Fibroblast of lung (primary cell): ENCODE measurements at regions not wholly inside any gene's neighbourhood (a gene's known extent, or its start where the extent isn't known, plus 50 kb on each side); places are given as distances from the start of the nearest gene placed in this dataset.

Source experiments
- DNase-seq, 2 donors: peaks; one replicate each; pipeline versions ENCODE4 v3.0.0 to v3.0.0-alpha.2; 2010; ENCODE audit warnings: low read depth in 2 of 2
- H2AFZ ChIP-seq: 2 replicates; pipeline ENCODE4 v1.5.1; 2012; ENCODE audit warnings: low read length, control low read depth, inconsistent platforms
- H3K27ac ChIP-seq: 2 replicates; pipeline ENCODE4 v1.5.1; 2011; ENCODE audit warnings: low read length, control low read depth; ENCODE audit not compliant: insufficient read depth
- H3K27me3 ChIP-seq: 2 replicates; pipeline ENCODE4 v1.5.1; 2011; ENCODE audit warnings: mild to moderate bottlenecking, low read length; ENCODE audit not compliant: control insufficient read depth, insufficient read depth
- H3K36me3 ChIP-seq: 2 replicates; pipeline ENCODE4 v1.5.1; 2011; ENCODE audit warnings: low read length; ENCODE audit not compliant: control insufficient read depth, insufficient read depth
- H3K4me1 ChIP-seq: 2 replicates; pipeline ENCODE4 v1.5.1; 2011; ENCODE audit warnings: low read length; ENCODE audit not compliant: control insufficient read depth, insufficient read depth; ENCODE audit errors: extremely low read depth
- H3K4me2 ChIP-seq: 2 replicates; pipeline ENCODE4 v1.5.1; 2011; ENCODE audit warnings: low read length, control low read depth; ENCODE audit not compliant: insufficient read depth; ENCODE audit errors: extremely low read depth
- H3K4me3 ChIP-seq, 4 experiments: fragments of 200-600 bp in 1 of 4; sonication (generic) in 1 of 4; replicated peaks in 1 of 4; 2 replicates each; pipeline ENCODE4 v1.5.1; 2011 to 2016; ENCODE audit warnings: low read length in 4 of 4, low read depth in 3 of 4, mild to moderate bottlenecking in 3 of 4, control low read depth in 2 of 4, inconsistent platforms in 1 of 4, mixed read lengths in 1 of 4; ENCODE audit not compliant: insufficient read depth in 1 of 4; ENCODE audit errors: control extremely low read depth in 1 of 4
- H3K79me2 ChIP-seq: 2 replicates; pipeline ENCODE4 v1.5.1; 2012; ENCODE audit warnings: mild to moderate bottlenecking, low read length, inconsistent platforms; ENCODE audit not compliant: control insufficient read depth, insufficient read depth
- H3K9ac ChIP-seq: 2 replicates; pipeline ENCODE4 v1.5.1; 2011; ENCODE audit warnings: mild to moderate bottlenecking, low read length, control low read depth; ENCODE audit not compliant: insufficient read depth
- H3K9me3 ChIP-seq: 2 replicates; pipeline ENCODE4 v1.5.1; 2012; ENCODE audit warnings: low read depth, low read length; ENCODE audit not compliant: control insufficient read depth, insufficient read depth
- H4K20me1 ChIP-seq: 2 replicates; pipeline ENCODE4 v1.5.1; 2011; ENCODE audit warnings: low read length; ENCODE audit not compliant: control insufficient read depth, insufficient read depth; ENCODE audit errors: extremely low read depth
- CTCF ChIP-seq, 2 donors: IDR thresholded peaks in 1 of 2; conservative IDR thresholded peaks in 1 of 2; 1 replicate in 1 of 2; 2 replicates in 1 of 2; pipeline ENCODE4 v1.5.1; 2011 to 2012; ENCODE audit warnings: low read length in 2 of 2, control low read depth in 1 of 2, inconsistent platforms in 1 of 2, low read depth in 1 of 2, mild to moderate bottlenecking in 1 of 2
- EZH2 ChIP-seq: IDR thresholded peaks from 2 replicates; pipeline ENCODE4 v1.5.1; 2012; ENCODE audit warnings: low read length, control low read depth, mild to moderate bottlenecking; ENCODE audit errors: missing control alignments

- Histone ChIP-seq H2AFZ (no peak overlapping the region), H3K79me2 (no peaks in the 10 kb centered on the region), H3K4me1 (peaks cover 5% of the 10 kb centered on the region), H3K4me2 (no peak overlapping the region), H3K9ac (no peak overlapping the region), H3K4me3 (no peak overlapping the region), H3K27me3 (no peaks in the 10 kb centered on the region), H4K20me1 (no peaks in the 10 kb centered on the region), H3K27ac (no peak overlapping the region), H3K9me3 (no peaks in the 10 kb centered on the region), H3K36me3 (no peaks in the 10 kb centered on the region)
- TF ChIP-seq CTCF (conservative IDR thresholded peaks at IDR 0.05 in 1 of 2, IDR thresholded peaks at IDR 0.05 in 1 of 2; ENCODE audit: low read depth in 1 of 2, low read length in 2 of 2) = no peak
- no peak for TF ChIP-seq EZH2
- peak; percentile 60 to 73 for DNase-seq
Observed at GRCh38 chr18:67410075-67411070, 106.1 kb downstream of the DSEL start.

- Histone ChIP-seq H3K4me3 (no peak overlapping the region), H3K9ac (no peak overlapping the region), H3K4me2 (peak overlapping the region; percentile 19), H3K36me3 (no peaks in the 10 kb centered on the region), H2AFZ (no peak overlapping the region), H4K20me1 (no peaks in the 10 kb centered on the region), H3K79me2 (no peaks in the 10 kb centered on the region), H3K4me1 (peaks cover 5% of the 10 kb centered on the region), H3K27ac (no peak overlapping the region), H3K9me3 (no peaks in the 10 kb centered on the region), H3K27me3 (no peaks in the 10 kb centered on the region)
- no peak for TF ChIP-seq EZH2
- TF ChIP-seq CTCF (conservative IDR thresholded peaks at IDR 0.05 in 1 of 2, IDR thresholded peaks at IDR 0.05 in 1 of 2; ENCODE audit: low read depth in 1 of 2, low read length in 2 of 2) = no peak
- peak; percentile 24 to 65 for DNase-seq
Observed at GRCh38 chr18:67408240-67408639, 108.3 kb downstream of the DSEL start.

- Histone ChIP-seq H3K4me3 (no peak overlapping the region), H3K9ac (no peak overlapping the region), H3K27ac (no peak overlapping the region), H3K27me3 (no peaks in the 10 kb centered on the region), H3K9me3 (no peaks in the 10 kb centered on the region), H3K4me2 (no peak overlapping the region), H3K36me3 (no peaks in the 10 kb centered on the region), H3K4me1 (peaks cover 5% of the 10 kb centered on the region), H4K20me1 (no peaks in the 10 kb centered on the region), H2AFZ (no peak overlapping the region), H3K79me2 (no peaks in the 10 kb centered on the region)
- TF ChIP-seq EZH2 (no peak), CTCF (conservative IDR thresholded peaks at IDR 0.05 in 1 of 2, IDR thresholded peaks at IDR 0.05 in 1 of 2; ENCODE audit: low read depth in 1 of 2, low read length in 2 of 2) (no peak)
- DNase-seq = no peak
Observed at GRCh38 chr18:67406714-67407113, 109.8 kb downstream of the DSEL start.
